ENCODE measurements at regions not wholly inside any gene's neighbourhood (a gene's known extent, or its start where the extent isn't known, plus 50 kb on each side); places are given as distances from the start of the nearest gene placed in this dataset.
A peak's percentile ranks its signal among the peaks of the same experiment; 100 is the strongest.

DNA sequence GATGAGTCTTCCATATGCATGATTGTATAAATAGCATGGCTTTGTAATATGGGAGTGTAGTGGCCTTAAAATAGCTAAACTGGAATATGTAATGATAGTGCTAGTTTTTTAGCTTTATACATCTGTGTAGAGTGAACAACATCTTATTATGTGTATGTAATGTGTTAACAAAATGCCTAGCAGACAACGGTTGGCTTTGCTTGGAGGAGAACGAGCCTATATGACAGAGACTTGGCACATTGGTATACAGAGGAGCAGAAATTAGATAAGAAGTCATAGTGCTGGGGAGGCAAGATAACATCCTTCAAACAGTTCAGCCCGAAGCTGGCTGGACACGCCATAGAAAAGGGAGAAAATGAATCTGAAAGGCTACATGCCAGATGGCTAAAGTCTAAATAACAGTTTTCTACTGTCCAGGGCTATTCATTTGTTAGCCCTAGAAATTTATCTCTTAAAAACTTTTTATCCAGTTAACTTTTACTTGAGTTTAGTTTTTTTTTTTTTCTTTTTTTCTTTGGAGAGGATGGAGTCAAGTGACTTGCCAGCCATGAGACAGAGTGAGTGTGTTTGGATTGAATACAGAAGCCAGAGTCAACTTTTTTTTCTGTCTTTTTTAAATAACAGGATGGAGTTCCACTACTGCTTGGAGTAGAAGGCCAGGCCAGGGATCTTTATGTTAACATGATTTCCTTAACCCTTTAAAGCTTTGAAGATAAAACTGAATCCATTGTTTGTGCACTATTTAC lies 214.4 kb upstream of the ACTBL2 start:
- DNase-seq (ENCODE audit: low read depth in 1 of 2, low spot score in 2 of 2) (no peak), FAIRE-seq (no peak)
- H3K27ac ChIP-seq (ENCODE audit: low read depth, low read length): no peak overlapping the region
- H3K23ac ChIP-seq (ENCODE audit: insufficient read length): no peak overlapping the region
- H3K23me2 ChIP-seq (ENCODE audit: low read depth, low read length): no peaks in the 10 kb centered on the region
- 0 out of 2 replicates have a peak overlapping the region, but pooled peaks have one; percentile 24 for H2BK15ac ChIP-seq (ENCODE audit: low read length)
- no peak overlapping the region for H4K5ac ChIP-seq (ENCODE audit: insufficient read length, low read depth, low read length)
- 0 out of 2 replicates have a peak overlapping the region, but pooled peaks have one; percentile 55 for H2BK20ac ChIP-seq (ENCODE audit: low read length)
- H3K4me2 ChIP-seq (ENCODE audit: insufficient read depth in 1 of 2, low read depth in 2 of 2, low read length in 2 of 2): no peak overlapping the region
- WGBS, 2 experiments (ENCODE audit: extremely low coverage in 1 of 2, insufficient coverage in 1 of 2, insufficient read length in 1 of 2, insufficient replicate concordance in 2 of 2, low coverage in 1 of 2, low lambda C conversion rate in 2 of 2, missing lambda C conversion rate in 1 of 2): 91% methylated on average over 4 of the region's 4 CpGs; no CpG with 5 or more reads in 1 of the 2 experiments
- no peaks in the 10 kb centered on the region; a peak in 3 of 7 replicates for H3K4me1 ChIP-seq (replicated peaks in 1 of 4; ENCODE audit: control insufficient read depth in 3 of 4, insufficient read depth in 4 of 4, low read length in 3 of 4)
- no peaks in the 10 kb centered on the region for H3K79me1 ChIP-seq (ENCODE audit: low read depth, low read length)
- H3K9me3 ChIP-seq (ENCODE audit: insufficient read depth in 2 of 2, low read depth in 1 of 2, low read length in 1 of 2): no peaks in the 10 kb centered on the region
- no peak overlapping the region for H2BK12ac ChIP-seq (ENCODE audit: low read depth, low read length)
- H4K8ac ChIP-seq (ENCODE audit: extremely low read depth, insufficient read depth, low read length): no peak overlapping the region
- H3K4me3 ChIP-seq (ENCODE audit: extremely low read depth in 1 of 4, insufficient read depth in 2 of 4, low read depth in 3 of 4, low read length in 4 of 4): no peak overlapping the region
- no peak overlapping the region for H3K4ac ChIP-seq (replicated peaks; ENCODE audit: insufficient read length, low read depth, low read length)
- no peak overlapping the region for H2AFZ ChIP-seq (ENCODE audit: low read length)
- H3K27me3 ChIP-seq (replicated peaks in 1 of 4; ENCODE audit: control insufficient read depth in 3 of 4, extremely low read depth in 1 of 4, insufficient read depth in 3 of 4, low read length in 3 of 4): no peaks in the 10 kb centered on the region
- no peaks in the 10 kb centered on the region; a peak in 1 of 8 replicates for H3K36me3 ChIP-seq (ENCODE audit: control insufficient read depth in 2 of 4, insufficient read depth in 4 of 4, low read length in 3 of 4)
- ChIA-PET POLR2A (ENCODE audit: partially characterized antibody) (no interaction called here), CTCF (ENCODE audit: partially characterized antibody) (interaction anchor here (0.6 to 1.0 kb wide), 5 partner anchors 9 to 507 kb away, joined by 3 to 5 read pairs (median 3); no protein-coding TSS in a partner anchor)
- no peak overlapping the region for H4K91ac ChIP-seq (replicated peaks; ENCODE audit: insufficient read length, low read length)
- no peak overlapping the region for H2BK120ac ChIP-seq (replicated peaks; ENCODE audit: low read depth, low read length)
- H3K56ac ChIP-seq (replicated peaks; ENCODE audit: insufficient read length, low read depth, low read length): no peak overlapping the region
- H2BK5ac ChIP-seq (ENCODE audit: low read depth, low read length): no peak overlapping the region
- no peak overlapping the region for H2AK5ac ChIP-seq (ENCODE audit: low read depth, low read length)
- no peak overlapping the region for H3K9ac ChIP-seq (replicated peaks in 1 of 4; ENCODE audit: extremely low read depth in 1 of 4, low read depth in 3 of 4, low read length in 3 of 4)
- no peak overlapping the region for H3K14ac ChIP-seq (ENCODE audit: insufficient read length)
- no peaks in the 10 kb centered on the region for H4K20me1 ChIP-seq (replicated peaks in 1 of 2; ENCODE audit: control insufficient read depth in 1 of 2, insufficient read depth in 2 of 2, low read length in 2 of 2)
- no peak overlapping the region for H3K18ac ChIP-seq (ENCODE audit: extremely low read depth, low read length)
- H3K79me2 ChIP-seq (ENCODE audit: control insufficient read depth in 1 of 2, insufficient read depth in 2 of 2, low read length in 2 of 2): no peaks in the 10 kb centered on the region
- TF ChIP-seq PHF8 (conservative IDR thresholded peaks at IDR 0.05; ENCODE audit: low read depth, low read length): no peak
- TF ChIP-seq EP300 (IDR thresholded peaks at IDR 0.05; ENCODE audit: borderline replicate concordance in 1 of 2, low read depth in 2 of 2, low read length in 2 of 2): no peak
- no peak for TF ChIP-seq JUN (IDR thresholded peaks at IDR 0.05; ENCODE audit: low read depth, low read length)
- TF ChIP-seq CTBP2 (IDR thresholded peaks at IDR 0.05; ENCODE audit: borderline replicate concordance, insufficient read depth, insufficient read length, low read length): no peak
- TF ChIP-seq GTF2F1 (IDR thresholded peaks at IDR 0.05; ENCODE audit: borderline replicate concordance, low read depth, low read length): no peak
- no peak for TF ChIP-seq TAF7 (optimal IDR thresholded peaks at IDR 0.05; ENCODE audit: borderline replicate concordance, low read depth, low read length)
- no peak for TF ChIP-seq SP2 (IDR thresholded peaks at IDR 0.05; ENCODE audit: low read length)
- no peak for TF ChIP-seq RNF2 (IDR thresholded peaks at IDR 0.05; ENCODE audit: borderline replicate concordance, low read depth, low read length, missing control alignments, poor library complexity, severe bottlenecking)
- no peak for TF ChIP-seq CEBPB (IDR thresholded peaks at IDR 0.05; ENCODE audit: low read depth, low read length)
- no peak for TF ChIP-seq CBX8 (IDR thresholded peaks at IDR 0.05; ENCODE audit: borderline replicate concordance, low read depth, low read length)
- TF ChIP-seq NRF1 (IDR thresholded peaks at IDR 0.05; ENCODE audit: low read depth, low read length): no peak
- no peak for TF ChIP-seq TCF12 (IDR thresholded peaks at IDR 0.05; ENCODE audit: low read depth, low read length)

Data from H1 (cell line).